NAMALWA (cell line): ENCODE measurements at regions not wholly inside any gene's neighbourhood (a gene's known extent, or its start where the extent isn't known, plus 50 kb on each side); places are given as distances from the start of the nearest gene placed in this dataset.
"Not testable (repeated sequence)": the region's sequence is repeated elsewhere in the genome, so short reads cannot be mapped to it uniquely, and the experiment has no call there.

Experiments
- DNase-seq: peaks from one replicate; pipeline ENCODE4 v3.0.0-alpha.2; 2015; ENCODE audit warnings: low spot score

GRCh38 chr4:49323573-49323940 is 337.5 kb downstream of the CWH43 start:
- DNase-seq = not testable (repeated sequence)
